HCT116 (cell line): ENCODE measurements at regions not wholly inside any gene's neighbourhood (a gene's known extent, or its start where the extent isn't known, plus 50 kb on each side); places are given as distances from the start of the nearest gene placed in this dataset.

Experiments used
- ATAC-seq: fragments of 200-7000 bp; cut with Tn5 transposase; 2 replicates; pipeline ENCODE4 v1.9.1; 2020; ENCODE audit warnings: mild to moderate bottlenecking, moderate library complexity
- BruUV-seq: library from RNA; stranded (reverse); fragments of 400-500 nt; replicated peaks from 2 replicates; lab custom pipeline; 2021; lab: Mats Ljungman, UMichigan
- CTCF ChIA-PET: fragments of 300-600 bp; sonication (Branson Sonifier 250); formaldehyde crosslinking; loops from one replicate; lab custom pipeline; 2021; ENCODE audit warnings: antibody characterized with exemption; lab: Charles Lee
- POLR2A ChIA-PET: fragments of 300-600, 350-600 bp; sonication (Branson Sonifier 250); formaldehyde crosslinking; loops from one replicate; lab custom pipeline; 2021; ENCODE audit warnings: antibody characterized with exemption; lab: Charles Lee
- RAD21 ChIA-PET, 2 experiments: fragments of 300-600 bp; sonication (Branson Sonifier 250); formaldehyde crosslinking; loops; one replicate each; lab custom pipeline; 2023; ENCODE audit warnings: low total read pairs in 2 of 2; ENCODE audit not compliant: uncharacterized antibody in 2 of 2, unreplicated experiment in 2 of 2, low non-redundant PET in 1 of 2; lab: Charles Lee
- DNase-seq: peaks from one replicate; pipeline ENCODE4 v3.0.0-alpha.2; 2010; ENCODE audit warnings: low read depth, low spot score
- H2AFZ ChIP-seq: fragments of 200-600 bp; shearing (Covaris generic), sonication (generic); 2 replicates; pipeline ENCODE4 v1.6.1; 2017; ENCODE audit warnings: low read depth, mixed run types, mixed read lengths, antibody characterized with exemption, low read length; ENCODE audit not compliant: poor library complexity, severe bottlenecking
- H3K27ac ChIP-seq: 2 replicates; pipeline ENCODE4 v1.5.1; 2012; ENCODE audit warnings: low read depth, low read length
- H3K27me3 ChIP-seq: fragments of 200-600 bp; sonication (generic); 2 replicates; pipeline ENCODE4 v1.6.1; 2016; ENCODE audit warnings: mixed run types, low read length, mixed read lengths; ENCODE audit not compliant: insufficient read depth
- H3K36me3 ChIP-seq, 2 experiments: fragments of 200-500 bp in 1 of 2; fragments of 200-600 bp in 1 of 2; sonication (Bioruptor generic) in 1 of 2; sonication (generic) in 1 of 2; 2 replicates each; pipeline versions ENCODE4 v1.5.1 to v1.6.1; 2014 to 2016; ENCODE audit warnings: low read length in 2 of 2, inconsistent platforms in 1 of 2, mixed read lengths in 1 of 2, mixed run types in 1 of 2; ENCODE audit not compliant: insufficient read depth in 2 of 2, control insufficient read depth in 1 of 2
- H3K4me1 ChIP-seq, 2 experiments: fragments of 200-600 bp in 1 of 2; sonication (generic) in 1 of 2; 2 replicates each; pipeline versions ENCODE4 v1.5.1 to v1.6.1; 2012 to 2017; ENCODE audit warnings: low read length in 2 of 2, inconsistent platforms in 1 of 2, mild to moderate bottlenecking in 1 of 2, mixed read lengths in 1 of 2, mixed run types in 1 of 2, moderate library complexity in 1 of 2; ENCODE audit not compliant: insufficient read depth in 2 of 2, control insufficient read depth in 1 of 2
- H3K4me2 ChIP-seq: fragments of 200-600 bp; sonication (generic); 2 replicates; pipeline ENCODE4 v1.6.1; 2017; ENCODE audit warnings: mixed run types, low read length, mixed read lengths
- H3K4me3 ChIP-seq, 2 experiments: fragments of 200-600 bp in 1 of 2; sonication (generic) in 1 of 2; replicated peaks in 1 of 2; 2 replicates each; pipeline ENCODE4 v1.5.1; 2011 to 2016; ENCODE audit warnings: low read length in 2 of 2, control low read depth in 1 of 2, low read depth in 1 of 2, mild to moderate bottlenecking in 1 of 2, mixed read lengths in 1 of 2, mixed run types in 1 of 2
- H3K79me2 ChIP-seq: fragments of 200-600 bp; sonication (generic); 2 replicates; pipeline ENCODE4 v1.6.1; 2017; ENCODE audit warnings: mild to moderate bottlenecking, mixed run types, low read length, moderate library complexity, mixed read lengths; ENCODE audit not compliant: insufficient read depth
- H3K9ac ChIP-seq: fragments of 200-600 bp; sonication (generic); 2 replicates; pipeline ENCODE4 v1.6.1; 2016; ENCODE audit warnings: low read length, mixed read lengths
- H3K9me2 ChIP-seq: fragments of 200-600 bp; sonication (generic), shearing (Covaris generic); 2 replicates; pipeline ENCODE4 v1.6.1; 2017; ENCODE audit warnings: mixed run types, mild to moderate bottlenecking, moderate library complexity; ENCODE audit not compliant: insufficient read depth
- H3K9me3 ChIP-seq, 2 experiments: fragments of 200-500 bp in 1 of 2; fragments of 200-600 bp in 1 of 2; sonication (Bioruptor generic) in 1 of 2; sonication (generic) in 1 of 2; 2 replicates each; pipeline ENCODE4 v1.6.1; 2014 to 2017; ENCODE audit warnings: low read length in 2 of 2, mixed read lengths in 2 of 2, inconsistent platforms in 1 of 2, low read depth in 1 of 2, mild to moderate bottlenecking in 1 of 2, mixed run types in 1 of 2, moderate library complexity in 1 of 2; ENCODE audit not compliant: control insufficient read depth in 1 of 2, insufficient read depth in 1 of 2
- H4K20me1 ChIP-seq: fragments of 200-600 bp; sonication (generic), shearing (Covaris generic); 2 replicates; pipeline ENCODE4 v1.6.1; 2017; ENCODE audit warnings: mixed run types, mild to moderate bottlenecking, moderate library complexity; ENCODE audit not compliant: insufficient read depth
- CEBPB ChIP-seq: IDR thresholded peaks from 2 replicates; pipeline ENCODE4 v1.6.1; 2012; ENCODE audit warnings: low read depth
- EGR1 ChIP-seq: IDR thresholded peaks from 2 replicates; pipeline ENCODE4 v1.6.1; 2012; ENCODE audit warnings: low read depth
- ELF1 ChIP-seq: IDR thresholded peaks from 2 replicates; pipeline ENCODE4 v1.6.1; 2012; ENCODE audit warnings: low read depth, borderline replicate concordance
- EZH2 ChIP-seq: fragments of 200-600 bp; sonication (generic); IDR thresholded peaks from 2 replicates; pipeline ENCODE4 v1.6.1; 2017; ENCODE audit warnings: antibody characterized with exemption, mixed run types
- EZH2phosphoT487 ChIP-seq: fragments of 200-600 bp; IDR thresholded peaks from 2 replicates; pipeline ENCODE4 v1.6.1; 2018; ENCODE audit warnings: antibody characterized with exemption, borderline replicate concordance
- JUND ChIP-seq: IDR thresholded peaks from 2 replicates; pipeline ENCODE4 v1.6.1; 2012
- MAX ChIP-seq: IDR thresholded peaks from 2 replicates; pipeline ENCODE4 v1.6.1; 2012
- POLR2A ChIP-seq: IDR thresholded peaks from 2 replicates; pipeline ENCODE4 v1.7.0; 2011; ENCODE audit warnings: borderline replicate concordance; ENCODE audit not compliant: insufficient read depth, insufficient read length; ENCODE audit errors: extremely low read depth
- POLR2AphosphoS5 ChIP-seq: IDR thresholded peaks from 2 replicates; pipeline ENCODE4 v1.6.1; 2011; ENCODE audit warnings: mild to moderate bottlenecking, low read depth, low read length, moderate library complexity
- RAD21 ChIP-seq: IDR thresholded peaks from 2 replicates; pipeline ENCODE4 v1.6.1; 2012; ENCODE audit warnings: low read depth, mild to moderate bottlenecking
- SIN3A ChIP-seq: IDR thresholded peaks from 2 replicates; pipeline ENCODE4 v1.6.1; 2012; ENCODE audit warnings: low read depth
- SRF ChIP-seq: IDR thresholded peaks from 2 replicates; pipeline ENCODE4 v1.6.1; 2012; ENCODE audit warnings: low read depth
- TCF7L2 ChIP-seq: IDR thresholded peaks from 2 replicates; pipeline ENCODE4 v1.7.0; 2011; ENCODE audit warnings: borderline replicate concordance, inconsistent platforms; ENCODE audit not compliant: insufficient read depth, insufficient read length; ENCODE audit errors: extremely low read depth
- ZFX ChIP-seq: fragments of 450-650 bp; IDR thresholded peaks from 2 replicates; pipeline ENCODE4 v1.6.1; 2017
- ZNF274 ChIP-seq: fragments of 200-500 bp; sonication (Bioruptor generic); IDR thresholded peaks from 2 replicates; pipeline ENCODE4 v1.6.1; 2014; ENCODE audit warnings: mild to moderate bottlenecking, low read depth, low read length, inconsistent platforms
- intact Hi-C: fragments of 100-400 bp; cut with micrococcal nuclease; formaldehyde crosslinking; loops from 2 replicates; pipeline ENCODE4 v1.10.0; 2022
- TF ChIP-seq, protein P1 (sequence below): IDR thresholded peaks from 2 replicates; pipeline ENCODE4 v1.6.1; 2011; ENCODE audit warnings: mild to moderate bottlenecking, low read length, moderate library complexity; ENCODE audit not compliant: insufficient replicate concordance; ENCODE audit errors: extremely low read depth
- TF ChIP-seq, protein P2 (sequence below): IDR thresholded peaks from 2 replicates; pipeline ENCODE4 v1.6.1; 2012; ENCODE audit warnings: low read depth

GRCh38 chr5:89179731-89180130 is 296.7 kb upstream of the MEF2C start:
- Histone ChIP-seq H3K36me3 (no peaks in the 10 kb centered on the region), H3K4me1 (no peaks in the 10 kb centered on the region), H3K27me3 (no peaks in the 10 kb centered on the region), H2AFZ (no peak overlapping the region), H3K9ac (no peak overlapping the region), H3K9me2 (no peaks in the 10 kb centered on the region; the same call in 1 of the 2 replicates), H4K20me1 (no peaks in the 10 kb centered on the region), H3K9me3 (no peaks in the 10 kb centered on the region), H3K4me3 (no peak overlapping the region), H3K4me2 (no peak overlapping the region), H3K79me2 (no peaks in the 10 kb centered on the region), H3K27ac (no peak overlapping the region)
- intact Hi-C loops, result no loop called here
- ATAC-seq (no peak), DNase-seq (no peak)
- no TSS peak for BruUV-seq
- ChIA-PET CTCF (no interaction called here), RAD21 (no interaction called here), POLR2A (no interaction called here)
- TF ChIP-seq EZH2, result no peak
- no peak for TF ChIP-seq ZNF274
- no peak for TF ChIP-seq TCF7L2
- no peak for TF ChIP-seq JUND
- no peak for TF ChIP-seq SIN3A
- TF ChIP-seq EZH2phosphoT487, result no peak
- no peak for TF ChIP-seq POLR2A
- TF ChIP-seq, protein P1, sequence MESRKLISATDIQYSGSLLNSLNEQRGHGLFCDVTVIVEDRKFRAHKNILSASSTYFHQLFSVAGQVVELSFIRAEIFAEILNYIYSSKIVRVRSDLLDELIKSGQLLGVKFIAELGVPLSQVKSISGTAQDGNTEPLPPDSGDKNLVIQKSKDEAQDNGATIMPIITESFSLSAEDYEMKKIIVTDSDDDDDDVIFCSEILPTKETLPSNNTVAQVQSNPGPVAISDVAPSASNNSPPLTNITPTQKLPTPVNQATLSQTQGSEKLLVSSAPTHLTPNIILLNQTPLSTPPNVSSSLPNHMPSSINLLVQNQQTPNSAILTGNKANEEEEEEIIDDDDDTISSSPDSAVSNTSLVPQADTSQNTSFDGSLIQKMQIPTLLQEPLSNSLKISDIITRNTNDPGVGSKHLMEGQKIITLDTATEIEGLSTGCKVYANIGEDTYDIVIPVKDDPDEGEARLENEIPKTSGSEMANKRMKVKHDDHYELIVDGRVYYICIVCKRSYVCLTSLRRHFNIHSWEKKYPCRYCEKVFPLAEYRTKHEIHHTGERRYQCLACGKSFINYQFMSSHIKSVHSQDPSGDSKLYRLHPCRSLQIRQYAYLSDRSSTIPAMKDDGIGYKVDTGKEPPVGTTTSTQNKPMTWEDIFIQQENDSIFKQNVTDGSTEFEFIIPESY, result no peak
- TF ChIP-seq CEBPB, result no peak
- TF ChIP-seq ELF1, result no peak
- TF ChIP-seq ZFX, result no peak
- no peak for TF ChIP-seq POLR2AphosphoS5
- no peak for TF ChIP-seq EGR1
- TF ChIP-seq SRF, result no peak
- no peak for TF ChIP-seq MAX
- TF ChIP-seq RAD21, result no peak
- TF ChIP-seq, protein P2, sequence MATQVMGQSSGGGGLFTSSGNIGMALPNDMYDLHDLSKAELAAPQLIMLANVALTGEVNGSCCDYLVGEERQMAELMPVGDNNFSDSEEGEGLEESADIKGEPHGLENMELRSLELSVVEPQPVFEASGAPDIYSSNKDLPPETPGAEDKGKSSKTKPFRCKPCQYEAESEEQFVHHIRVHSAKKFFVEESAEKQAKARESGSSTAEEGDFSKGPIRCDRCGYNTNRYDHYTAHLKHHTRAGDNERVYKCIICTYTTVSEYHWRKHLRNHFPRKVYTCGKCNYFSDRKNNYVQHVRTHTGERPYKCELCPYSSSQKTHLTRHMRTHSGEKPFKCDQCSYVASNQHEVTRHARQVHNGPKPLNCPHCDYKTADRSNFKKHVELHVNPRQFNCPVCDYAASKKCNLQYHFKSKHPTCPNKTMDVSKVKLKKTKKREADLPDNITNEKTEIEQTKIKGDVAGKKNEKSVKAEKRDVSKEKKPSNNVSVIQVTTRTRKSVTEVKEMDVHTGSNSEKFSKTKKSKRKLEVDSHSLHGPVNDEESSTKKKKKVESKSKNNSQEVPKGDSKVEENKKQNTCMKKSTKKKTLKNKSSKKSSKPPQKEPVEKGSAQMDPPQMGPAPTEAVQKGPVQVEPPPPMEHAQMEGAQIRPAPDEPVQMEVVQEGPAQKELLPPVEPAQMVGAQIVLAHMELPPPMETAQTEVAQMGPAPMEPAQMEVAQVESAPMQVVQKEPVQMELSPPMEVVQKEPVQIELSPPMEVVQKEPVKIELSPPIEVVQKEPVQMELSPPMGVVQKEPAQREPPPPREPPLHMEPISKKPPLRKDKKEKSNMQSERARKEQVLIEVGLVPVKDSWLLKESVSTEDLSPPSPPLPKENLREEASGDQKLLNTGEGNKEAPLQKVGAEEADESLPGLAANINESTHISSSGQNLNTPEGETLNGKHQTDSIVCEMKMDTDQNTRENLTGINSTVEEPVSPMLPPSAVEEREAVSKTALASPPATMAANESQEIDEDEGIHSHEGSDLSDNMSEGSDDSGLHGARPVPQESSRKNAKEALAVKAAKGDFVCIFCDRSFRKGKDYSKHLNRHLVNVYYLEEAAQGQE, result no peak
